HG03460 (cell line): ENCODE measurements at regions not wholly inside any gene's neighbourhood (a gene's known extent, or its start where the extent isn't known, plus 50 kb on each side); places are given as distances from the start of the nearest gene placed in this dataset.
"Not testable (repeated sequence)": the region's sequence is repeated elsewhere in the genome, so short reads cannot be mapped to it uniquely, and the experiment has no call there.

ENCODE experiments used
- ATAC-seq: cut with Tn5 transposase; IDR thresholded peaks from one replicate; pipeline ENCODE4 v1.9.1; 2021; ENCODE audit not compliant: unreplicated experiment

- not testable (repeated sequence) for ATAC-seq
These were observed 81.2 kb upstream of the FAM153A start for GRCh38 chr5:177863822-177864446.

- ATAC-seq = not testable (repeated sequence)
These were observed 75.0 kb upstream of the FAM153A start for GRCh38 chr5:177857642-177858200.

GRCh38 chr5:177856474-177856873 is 73.8 kb upstream of the FAM153A start:
- ATAC-seq = not testable (repeated sequence)

- ATAC-seq = not testable (repeated sequence)
These were observed 65.2 kb upstream of the FAM153A start for GRCh38 chr5:177847914-177848313.

GRCh38 chr5:177846598-177846997 is 63.9 kb upstream of the FAM153A start:
- not testable (repeated sequence) for ATAC-seq

GRCh38 chr5:177845906-177846305 is 63.2 kb upstream of the FAM153A start:
- not testable (repeated sequence) for ATAC-seq

- not testable (repeated sequence) for ATAC-seq
These were observed 53.5 kb upstream of the FAM153A start for GRCh38 chr5:177836191-177836590.
